ENCODE measurements at regions not wholly inside any gene's neighbourhood (a gene's known extent, or its start where the extent isn't known, plus 50 kb on each side); places are given as distances from the start of the nearest gene placed in this dataset.

GRCh38 chr13:79171141-79172061 is 234.7 kb downstream of the RBM26 start (continued):
- TF ChIP-seq ZBTB21 (tag by site-specific recombination; IDR thresholded peaks at IDR 0.05), result no peak

DNA sequence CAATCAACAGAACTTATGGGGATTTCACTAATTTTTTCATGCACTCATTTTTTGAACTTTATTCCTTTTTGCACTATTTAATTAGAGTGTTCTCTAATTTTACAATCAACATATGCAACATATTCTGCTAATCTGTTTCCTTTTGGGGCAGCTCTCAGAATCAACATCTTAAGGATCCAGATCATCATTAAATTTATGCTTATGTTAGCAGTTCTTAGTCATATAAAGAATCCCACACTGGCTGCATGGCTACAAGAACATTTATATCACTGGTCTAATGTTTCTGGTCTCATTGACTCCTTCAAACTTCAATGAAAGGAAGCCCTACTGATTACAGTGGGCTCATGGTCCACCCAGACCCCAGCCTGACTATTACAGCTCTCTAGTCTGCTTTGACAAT is 245.2 kb downstream of the RBM26 start:
- H3K4me3 ChIP-seq (ENCODE audit: low read depth, low read length), result no peak overlapping the region
- TF ChIP-seq BCL11B (tag by site-specific recombination; IDR thresholded peaks at IDR 0.05; ENCODE audit: low read depth), result no peak
- no peak for TF ChIP-seq ZNF280D (tag by site-specific recombination; IDR thresholded peaks at IDR 0.05)
- TF ChIP-seq ZNF510 (tag by site-specific recombination; IDR thresholded peaks at IDR 0.05; ENCODE audit: insufficient replicate concordance), result no peak
- no peak for TF ChIP-seq ZNF302 (tag by site-specific recombination; IDR thresholded peaks at IDR 0.05; ENCODE audit: low read depth)
- TF ChIP-seq ZNF670 (tag by site-specific recombination; IDR thresholded peaks at IDR 0.05; ENCODE audit: low read depth), result no peak
- no peak for TF ChIP-seq ZNF473 (tag by site-specific recombination; IDR thresholded peaks at IDR 0.05)
- no peaks in the 10 kb centered on the region for H3K4me1 ChIP-seq (ENCODE audit: control insufficient read depth, insufficient read depth, low read length)
- H3K36me3 ChIP-seq (ENCODE audit: control insufficient read depth in 2 of 2, insufficient read depth in 1 of 2, low read length in 2 of 2), result no peaks in the 10 kb centered on the region
- ChIA-PET CTCF (no interaction called here), POLR2A (no interaction called here)
- no peaks in the 10 kb centered on the region for H3K9me3 ChIP-seq (ENCODE audit: control insufficient read depth, insufficient read depth, low read depth, low read length)
- no peak overlapping the region for H3K27ac ChIP-seq (ENCODE audit: extremely low read depth, low read depth, low read length)

GRCh38 chr13:79155883-79156282 is 250.2 kb downstream of the RBM26 start:
- ChIA-PET POLR2A (no interaction called here), CTCF (interaction anchor here (0.7 kb wide), 1 partner anchor 82 kb away, joined by 7 read pairs; no protein-coding TSS in a partner anchor)
- H3K4me1 ChIP-seq (ENCODE audit: control insufficient read depth, insufficient read depth, low read length), result no peaks in the 10 kb centered on the region

GRCh38 chr13:79149210-79149609 is 256.8 kb downstream of the RBM26 start:
- Histone ChIP-seq H3K4me1 (ENCODE audit: control insufficient read depth, insufficient read depth, low read length) (no peaks in the 10 kb centered on the region), H3K9me3 (ENCODE audit: control insufficient read depth, insufficient read depth, low read depth, low read length) (no peaks in the 10 kb centered on the region), H3K36me3 (ENCODE audit: control insufficient read depth in 2 of 2, insufficient read depth in 1 of 2, low read length in 2 of 2) (no peaks in the 10 kb centered on the region), H3K27ac (ENCODE audit: extremely low read depth, low read depth, low read length) (no peak overlapping the region), H3K4me3 (ENCODE audit: low read depth, low read length) (no peak overlapping the region)
- no peak for TF ChIP-seq HIC1 (tag by site-specific recombination; IDR thresholded peaks at IDR 0.05)
- peak; percentile 52 for TF ChIP-seq SETDB1 (IDR thresholded peaks at IDR 0.05; ENCODE audit: insufficient read length, low read length)
- 0 out of 2 replicates have a peak, but pooled peaks have one; percentile 14 for TF ChIP-seq TRIM28 (IDR thresholded peaks at IDR 0.05; ENCODE audit: borderline replicate concordance, low read length)
- TF ChIP-seq ZBTB48 (tag by site-specific recombination; IDR thresholded peaks at IDR 0.05), result no peak
- POLR2A ChIA-PET, result no interaction called here
- CTCF ChIA-PET, result no interaction called here

More at GRCh38 chr13:79155883-79156282, 250.2 kb downstream of the RBM26 start:
- no peak overlapping the region for H3K27ac ChIP-seq (ENCODE audit: extremely low read depth, low read depth, low read length)
- no peak for TF ChIP-seq BCL6B (tag by site-specific recombination; IDR thresholded peaks at IDR 0.05)
- TF ChIP-seq SCRT1 (tag by site-specific recombination; IDR thresholded peaks at IDR 0.05; ENCODE audit: borderline replicate concordance), result 0 out of 2 replicates have a peak, but pooled peaks have one; percentile 59
- TF ChIP-seq ZNF140 (tag by site-specific recombination; IDR thresholded peaks at IDR 0.05), result no peak
- H3K9me3 ChIP-seq (ENCODE audit: control insufficient read depth, insufficient read depth, low read depth, low read length), result no peaks in the 10 kb centered on the region
- H3K4me3 ChIP-seq (ENCODE audit: low read depth, low read length), result no peak overlapping the region
- no peaks in the 10 kb centered on the region for H3K36me3 ChIP-seq (ENCODE audit: control insufficient read depth in 2 of 2, insufficient read depth in 1 of 2, low read length in 2 of 2)
